Loucy (cell line): ENCODE measurements at regions not wholly inside any gene's neighbourhood (a gene's known extent, or its start where the extent isn't known, plus 50 kb on each side); places are given as distances from the start of the nearest gene placed in this dataset.

Source experiments
- H2AFZ ChIP-seq: fragments of 200-600 bp; sonication (generic); 2 replicates; pipeline ENCODE4 v1.6.0; 2016; ENCODE audit warnings: antibody characterized with exemption, mild to moderate bottlenecking, low read length, moderate library complexity
- H3F3A ChIP-seq: fragments of 200-600 bp; 2 replicates; pipeline ENCODE4 v1.6.0; 2016; ENCODE audit warnings: antibody characterized with exemption, low read depth, mild to moderate bottlenecking
- H3K27me3 ChIP-seq: fragments of 200-600 bp; sonication (generic); 2 replicates; pipeline ENCODE4 v1.6.1; 2014; ENCODE audit warnings: low read length, mild to moderate bottlenecking; ENCODE audit not compliant: insufficient read depth, poor library complexity, severe bottlenecking
- H3K36me3 ChIP-seq: fragments of 200-600 bp; sonication (generic); 2 replicates; pipeline ENCODE4 v1.6.1; 2016; ENCODE audit warnings: low read length; ENCODE audit not compliant: insufficient read depth
- H3K4me1 ChIP-seq: fragments of 200-600 bp; sonication (generic); 2 replicates; pipeline ENCODE4 v1.5.1; 2014; ENCODE audit warnings: low read length, mild to moderate bottlenecking; ENCODE audit not compliant: insufficient read depth, poor library complexity, severe bottlenecking
- H3K4me2 ChIP-seq: fragments of 200-600 bp; sonication (generic); 2 replicates; pipeline ENCODE4 v1.6.0; 2014; ENCODE audit warnings: antibody characterized with exemption, low read length, low read depth, mild to moderate bottlenecking; ENCODE audit not compliant: poor library complexity, severe bottlenecking
- H3K4me3 ChIP-seq: fragments of 200-600 bp; sonication (generic); 2 replicates; pipeline ENCODE4 v1.5.1; 2014; ENCODE audit warnings: low read length, mild to moderate bottlenecking, mixed read lengths; ENCODE audit not compliant: poor library complexity, severe bottlenecking
- H3K79me2 ChIP-seq: fragments of 200-600 bp; sonication (generic); 2 replicates; pipeline ENCODE4 v1.6.1; 2014; ENCODE audit warnings: low read length; ENCODE audit not compliant: insufficient read depth
- H3K9ac ChIP-seq: fragments of 200-600 bp; sonication (generic); 2 replicates; pipeline ENCODE4 v1.6.0; 2014; ENCODE audit warnings: mild to moderate bottlenecking, low read depth, low read length, moderate library complexity; ENCODE audit not compliant: poor library complexity, severe bottlenecking
- H3K9me2 ChIP-seq: fragments of 200-600 bp; sonication (generic); replicated peaks from 2 replicates; pipeline ENCODE4 v1.6.1; 2016; ENCODE audit warnings: low read depth, low read length, mixed read lengths
- H3K9me3 ChIP-seq: fragments of 200-600 bp; sonication (generic); 2 replicates; pipeline ENCODE4 v1.6.1; 2014; ENCODE audit warnings: mild to moderate bottlenecking, antibody characterized with exemption, low read length, low read depth; ENCODE audit not compliant: insufficient read depth
- H4K20me1 ChIP-seq: fragments of 200-600 bp; sonication (generic); 2 replicates; pipeline ENCODE4 v1.6.0; 2014; ENCODE audit warnings: antibody characterized with exemption, low read length, mild to moderate bottlenecking; ENCODE audit not compliant: insufficient read depth, poor library complexity, severe bottlenecking
- CTCF ChIP-seq: fragments of 200-600 bp; sonication (generic); conservative IDR thresholded peaks from 2 replicates; pipeline ENCODE4 v1.5.1; 2014; ENCODE audit warnings: mild to moderate bottlenecking, antibody characterized with exemption, low read length
- EZH2phosphoT487 ChIP-seq: fragments of 200-600 bp; IDR thresholded peaks from 2 replicates; pipeline ENCODE4 v1.6.1; 2018; ENCODE audit warnings: antibody characterized with exemption, mild to moderate bottlenecking, moderate library complexity, borderline replicate concordance

GRCh38 chr3:42031808-42032480, 59.2 kb upstream of the TRAK1 start:
- no peaks in the 10 kb centered on the region for H3K9me3 ChIP-seq
- no peak overlapping the region for H2AFZ ChIP-seq
- no peak overlapping the region for H3K4me2 ChIP-seq
- H4K20me1 ChIP-seq = peaks cover 28% of the 10 kb centered on the region
- H3K9ac ChIP-seq = no peak overlapping the region
- peaks cover 92% of the 10 kb centered on the region for H3K79me2 ChIP-seq
- H3K4me1 ChIP-seq = no peaks in the 10 kb centered on the region
- H3K27me3 ChIP-seq = no peaks in the 10 kb centered on the region
- H3K9me2 ChIP-seq = no peaks in the 10 kb centered on the region
- H3K36me3 ChIP-seq = peaks cover 24% of the 10 kb centered on the region; the same call in 1 of the 2 replicates
- no peaks in the 10 kb centered on the region for H3F3A ChIP-seq
- no peak for TF ChIP-seq CTCF
- TF ChIP-seq EZH2phosphoT487 = no peak
- H3K4me3 ChIP-seq = no peak overlapping the region

GRCh38 chr3:42028474-42028873, 62.7 kb upstream of the TRAK1 start:
- peaks cover 25% of the 10 kb centered on the region for H3K4me1 ChIP-seq
- H3K79me2 ChIP-seq = peaks cover 94% of the 10 kb centered on the region

GRCh38 chr3:42027571-42027970, 63.6 kb upstream of the TRAK1 start:
- Histone ChIP-seq H3K36me3 (no peaks in the 10 kb centered on the region; the same call in 1 of the 2 replicates), H3F3A (no peaks in the 10 kb centered on the region), H3K27me3 (no peaks in the 10 kb centered on the region), H3K4me3 (no peak overlapping the region), H3K4me2 (no peak overlapping the region), H4K20me1 (peaks cover 44% of the 10 kb centered on the region), H3K9ac (no peak overlapping the region), H2AFZ (no peak overlapping the region), H3K9me2 (no peaks in the 10 kb centered on the region), H3K9me3 (no peaks in the 10 kb centered on the region), H3K79me2 (peaks cover 94% of the 10 kb centered on the region), H3K4me1 (peaks cover 29% of the 10 kb centered on the region)
- TF ChIP-seq CTCF = no peak
- TF ChIP-seq EZH2phosphoT487 = no peak

More at GRCh38 chr3:42028474-42028873, 62.7 kb upstream of the TRAK1 start:
- TF ChIP-seq EZH2phosphoT487 = no peak
- no peak for TF ChIP-seq CTCF
- peaks cover 49% of the 10 kb centered on the region for H4K20me1 ChIP-seq
- no peak overlapping the region for H2AFZ ChIP-seq
- H3K36me3 ChIP-seq = no peaks in the 10 kb centered on the region; the same call in 1 of the 2 replicates
- H3K27me3 ChIP-seq = no peaks in the 10 kb centered on the region
- no peaks in the 10 kb centered on the region for H3K9me2 ChIP-seq
- H3K9ac ChIP-seq = no peak overlapping the region
- H3K4me3 ChIP-seq = no peak overlapping the region
- no peaks in the 10 kb centered on the region for H3K9me3 ChIP-seq
- H3F3A ChIP-seq = no peaks in the 10 kb centered on the region
- H3K4me2 ChIP-seq = no peak overlapping the region
